Loucy (cell line): ENCODE measurements at regions not wholly inside any gene's neighbourhood (a gene's known extent, or its start where the extent isn't known, plus 50 kb on each side); places are given as distances from the start of the nearest gene placed in this dataset.

Source experiments
- CTCF ChIP-seq: fragments of 200-600 bp; sonication (generic); conservative IDR thresholded peaks from 2 replicates; pipeline ENCODE4 v1.5.1; 2014; ENCODE audit warnings: mild to moderate bottlenecking, antibody characterized with exemption, low read length
- EZH2phosphoT487 ChIP-seq: fragments of 200-600 bp; IDR thresholded peaks from 2 replicates; pipeline ENCODE4 v1.6.1; 2018; ENCODE audit warnings: antibody characterized with exemption, mild to moderate bottlenecking, moderate library complexity, borderline replicate concordance

GRCh38 chr14:66375046-66375964, 110.9 kb upstream of the CCDC196 start:
- TF ChIP-seq CTCF: no peak
- TF ChIP-seq EZH2phosphoT487: no peak
